ENCODE measurements at regions not wholly inside any gene's neighbourhood (a gene's known extent, or its start where the extent isn't known, plus 50 kb on each side); places are given as distances from the start of the nearest gene placed in this dataset.

- Mint-ChIP-seq H3K9me3 (ENCODE audit: low read depth) (no peaks in the 10 kb centered on the region), H3K27me3 (peaks cover 8% of the 10 kb centered on the region), H3K4me1 (ENCODE audit: low read depth) (peaks cover 27% of the 10 kb centered on the region), H3K36me3 (ENCODE audit: insufficient read depth) (no peaks in the 10 kb centered on the region), H3K4me3 (ENCODE audit: low read depth) (no peak overlapping the region), H3K27ac (peak overlapping the region; percentile 76)
- no peak for DNase-seq (ENCODE audit: low spot score, unreplicated experiment)
- no peak for TF ChIP-seq CTCF (IDR thresholded peaks at IDR 0.05; ENCODE audit: unreplicated experiment)
These were observed 55.3 kb upstream of the TMEM163 start for GRCh38 chr2:134773759-134774742.

- no peaks in the 10 kb centered on the region for H3K36me3 Mint-ChIP-seq (ENCODE audit: insufficient read depth)
- no peak for DNase-seq (ENCODE audit: low spot score, unreplicated experiment)
- peaks cover 27% of the 10 kb centered on the region for H3K4me1 Mint-ChIP-seq (ENCODE audit: low read depth)
- H3K27me3 Mint-ChIP-seq, result peaks cover 13% of the 10 kb centered on the region
- H3K9me3 Mint-ChIP-seq (ENCODE audit: low read depth), result no peaks in the 10 kb centered on the region
- H3K27ac Mint-ChIP-seq, result no peak overlapping the region
- no peak overlapping the region for H3K4me3 Mint-ChIP-seq (ENCODE audit: low read depth)
- no peak for TF ChIP-seq CTCF (IDR thresholded peaks at IDR 0.05; ENCODE audit: unreplicated experiment)
These were observed 56.2 kb upstream of the TMEM163 start for GRCh38 chr2:134774786-134775641.

- Mint-ChIP-seq H3K9me3 (ENCODE audit: low read depth) (no peaks in the 10 kb centered on the region), H3K27me3 (peaks cover 10% of the 10 kb centered on the region), H3K4me3 (ENCODE audit: low read depth) (no peak overlapping the region), H3K36me3 (ENCODE audit: insufficient read depth) (no peaks in the 10 kb centered on the region), H3K4me1 (ENCODE audit: low read depth) (peaks cover 27% of the 10 kb centered on the region), H3K27ac (peak overlapping the region; percentile 43)
- no peak for DNase-seq (ENCODE audit: low spot score, unreplicated experiment)
- TF ChIP-seq CTCF (IDR thresholded peaks at IDR 0.05; ENCODE audit: unreplicated experiment), result no peak
These were observed 58.0 kb upstream of the TMEM163 start for GRCh38 chr2:134776836-134777235.

- Mint-ChIP-seq H3K4me3 (ENCODE audit: low read depth) (no peak overlapping the region), H3K36me3 (ENCODE audit: insufficient read depth) (no peaks in the 10 kb centered on the region), H3K4me1 (ENCODE audit: low read depth) (peaks cover 27% of the 10 kb centered on the region), H3K9me3 (ENCODE audit: low read depth) (no peaks in the 10 kb centered on the region), H3K27ac (no peak overlapping the region), H3K27me3 (peaks cover 10% of the 10 kb centered on the region)
- no peak for TF ChIP-seq CTCF (IDR thresholded peaks at IDR 0.05; ENCODE audit: unreplicated experiment)
- DNase-seq (ENCODE audit: low spot score, unreplicated experiment), result no peak
These were observed 58.8 kb upstream of the TMEM163 start for GRCh38 chr2:134777593-134777992.

GRCh38 chr2:134778372-134778771 is 59.6 kb upstream of the TMEM163 start:
- no peaks in the 10 kb centered on the region for H3K9me3 Mint-ChIP-seq (ENCODE audit: low read depth)

More at GRCh38 chr2:134778372-134778771, 59.6 kb upstream of the TMEM163 start:
- Mint-ChIP-seq H3K36me3 (ENCODE audit: insufficient read depth) (no peaks in the 10 kb centered on the region), H3K27ac (no peak overlapping the region), H3K27me3 (peaks cover 10% of the 10 kb centered on the region), H3K4me3 (ENCODE audit: low read depth) (no peak overlapping the region), H3K4me1 (ENCODE audit: low read depth) (peaks cover 25% of the 10 kb centered on the region)
- no peak for DNase-seq (ENCODE audit: low spot score, unreplicated experiment)
- peak; percentile 31 for TF ChIP-seq CTCF (IDR thresholded peaks at IDR 0.05; ENCODE audit: unreplicated experiment)

Measured in progenitor cell of endocrine pancreas (in vitro differentiated cells).